H1 (cell line): ENCODE measurements at regions not wholly inside any gene's neighbourhood (a gene's known extent, or its start where the extent isn't known, plus 50 kb on each side); places are given as distances from the start of the nearest gene placed in this dataset.

Experiments used
- CTCF ChIA-PET: fragments of 300-600 bp; sonication (Branson Sonifier 250); formaldehyde crosslinking; loops from one replicate; lab custom pipeline; 2021; ENCODE audit not compliant: partially characterized antibody; lab: Charles Lee
- POLR2A ChIA-PET: fragments of 300-600 bp; sonication (Branson Sonifier 250); formaldehyde crosslinking; loops from one replicate; lab custom pipeline; 2021; ENCODE audit warnings: inconsistent platforms; ENCODE audit not compliant: partially characterized antibody; lab: Charles Lee
- DNase-seq, 2 experiments: peaks; one replicate each; pipeline versions ENCODE4 v3.0.0 to v3.0.0-alpha.2; 2010 to 2022; ENCODE audit warnings: low spot score in 2 of 2, low read depth in 1 of 2, mixed read lengths in 1 of 2
- FAIRE-seq: peaks from 2 replicates; lab custom pipeline; 2011; peaks lifted over from hg19 to GRCh38; lab: Jason Lieb, UNC
- H2AFZ ChIP-seq: 2 replicates; pipeline ENCODE4 v1.8.1; 2012; ENCODE audit warnings: low read length, inconsistent platforms
- H2AK5ac ChIP-seq: 2 replicates; pipeline ENCODE4 v1.6.1; 2013; ENCODE audit warnings: low read depth, low read length
- H2BK120ac ChIP-seq: replicated peaks from 2 replicates; pipeline ENCODE3; 2013; ENCODE audit warnings: low read depth, low read length, inconsistent platforms
- H2BK12ac ChIP-seq: 2 replicates; pipeline ENCODE4 v1.6.1; 2013; ENCODE audit warnings: low read depth, low read length
- H2BK15ac ChIP-seq: 2 replicates; pipeline ENCODE4 v1.6.1; 2013; ENCODE audit warnings: low read length
- H2BK20ac ChIP-seq: 2 replicates; pipeline ENCODE4 v1.6.1; 2013; ENCODE audit warnings: low read length
- H2BK5ac ChIP-seq: 2 replicates; pipeline ENCODE4 v1.6.1; 2013; ENCODE audit warnings: low read depth, low read length
- H3K14ac ChIP-seq: 2 replicates; pipeline ENCODE4 v1.6.1; 2013; ENCODE audit warnings: inconsistent platforms; ENCODE audit not compliant: insufficient read length
- H3K18ac ChIP-seq: 2 replicates; pipeline ENCODE4 v1.6.1; 2013; ENCODE audit warnings: low read length; ENCODE audit errors: extremely low read depth
- H3K23ac ChIP-seq: 2 replicates; pipeline ENCODE4 v1.6.1; 2013; ENCODE audit warnings: inconsistent platforms; ENCODE audit not compliant: insufficient read length
- H3K23me2 ChIP-seq: 2 replicates; pipeline ENCODE4 v1.6.1; 2013; ENCODE audit warnings: low read depth, low read length
- H3K27ac ChIP-seq: 2 replicates; pipeline ENCODE4 v1.6.1; 2011; ENCODE audit warnings: low read depth, low read length, inconsistent platforms
- H3K27me3 ChIP-seq, 4 experiments: replicated peaks in 1 of 4; 1 replicate in 1 of 4; 2 replicates in 3 of 4; pipeline versions ENCODE4 v1.6.1 to v1.8.1; 2011 to 2013; ENCODE audit warnings: low read length in 3 of 4, mild to moderate bottlenecking in 3 of 4, inconsistent platforms in 2 of 4, mixed read lengths in 2 of 4, moderate library complexity in 1 of 4; ENCODE audit not compliant: control insufficient read depth in 3 of 4, insufficient read depth in 3 of 4; ENCODE audit errors: extremely low read depth in 1 of 4
- H3K36me3 ChIP-seq, 4 experiments: 2 replicates each; pipeline versions ENCODE4 v1.6.1 to v1.8.1; 2011 to 2013; ENCODE audit warnings: mild to moderate bottlenecking in 4 of 4, low read length in 3 of 4, moderate library complexity in 2 of 4, control low read depth in 1 of 4, inconsistent platforms in 1 of 4; ENCODE audit not compliant: insufficient read depth in 4 of 4, control insufficient read depth in 2 of 4
- H3K4ac ChIP-seq: replicated peaks from 2 replicates; pipeline ENCODE3; 2013; ENCODE audit warnings: low read length, low read depth, mixed read lengths, inconsistent platforms; ENCODE audit not compliant: insufficient read length
- H3K4me1 ChIP-seq, 4 experiments: replicated peaks in 1 of 4; 1 replicate in 1 of 4; 2 replicates in 3 of 4; pipeline versions ENCODE4 v1.6.1 to v1.8.1; 2011 to 2013; ENCODE audit warnings: low read length in 3 of 4, inconsistent platforms in 2 of 4, mixed read lengths in 1 of 4; ENCODE audit not compliant: insufficient read depth in 4 of 4, control insufficient read depth in 3 of 4
- H3K4me2 ChIP-seq, 2 experiments: 2 replicates each; pipeline versions ENCODE4 v1.6.1 to v1.8.1; 2011 to 2013; ENCODE audit warnings: low read depth in 2 of 2, low read length in 2 of 2, control low read depth in 1 of 2, inconsistent platforms in 1 of 2, mild to moderate bottlenecking in 1 of 2; ENCODE audit not compliant: insufficient read depth in 1 of 2
- H3K4me3 ChIP-seq, 4 experiments: fragments of 200-600, 300-600 bp in 1 of 4; sonication (generic), shearing (Covaris generic), sonication (Bioruptor Twin) in 1 of 4; 2 replicates each; pipeline versions ENCODE4 v1.5.1 to v1.8.1; 2011 to 2016; ENCODE audit warnings: low read length in 4 of 4, low read depth in 3 of 4, control low read depth in 2 of 4, inconsistent platforms in 2 of 4, mild to moderate bottlenecking in 2 of 4, mixed read lengths in 1 of 4, moderate library complexity in 1 of 4; ENCODE audit not compliant: insufficient read depth in 2 of 4; ENCODE audit errors: extremely low read depth in 1 of 4
- H3K56ac ChIP-seq: replicated peaks from 2 replicates; pipeline ENCODE3; 2013; ENCODE audit warnings: low read depth, mild to moderate bottlenecking, mixed read lengths, low read length, inconsistent platforms; ENCODE audit not compliant: insufficient read length
- H3K79me1 ChIP-seq: 2 replicates; pipeline ENCODE4 v1.6.1; 2013; ENCODE audit warnings: low read depth, low read length, control low read depth
- H3K79me2 ChIP-seq, 2 experiments: 2 replicates each; pipeline versions ENCODE4 v1.6.1 to v1.8.1; 2012 to 2013; ENCODE audit warnings: low read length in 2 of 2, mild to moderate bottlenecking in 2 of 2, inconsistent platforms in 1 of 2; ENCODE audit not compliant: insufficient read depth in 2 of 2, control insufficient read depth in 1 of 2
- H3K9ac ChIP-seq, 4 experiments: replicated peaks in 1 of 4; 1 replicate in 1 of 4; 2 replicates in 3 of 4; pipeline versions ENCODE4 v1.6.1 to v1.8.1; 2011 to 2013; ENCODE audit warnings: low read depth in 3 of 4, low read length in 3 of 4, control low read depth in 2 of 4, mild to moderate bottlenecking in 2 of 4, moderate library complexity in 2 of 4, inconsistent platforms in 1 of 4; ENCODE audit errors: extremely low read depth in 1 of 4
- H3K9me3 ChIP-seq, 2 experiments: 2 replicates each; pipeline versions ENCODE4 v1.6.1 to v1.8.1; 2012 to 2013; ENCODE audit warnings: mild to moderate bottlenecking in 2 of 2, moderate library complexity in 2 of 2, control low read depth in 1 of 2, inconsistent platforms in 1 of 2, low read depth in 1 of 2, low read length in 1 of 2, mixed read lengths in 1 of 2; ENCODE audit not compliant: insufficient read depth in 2 of 2
- H4K20me1 ChIP-seq, 2 experiments: replicated peaks in 1 of 2; 2 replicates each; pipeline versions ENCODE3 to v1.8.1; 2011 to 2013; ENCODE audit warnings: inconsistent platforms in 2 of 2, low read length in 2 of 2, mild to moderate bottlenecking in 1 of 2; ENCODE audit not compliant: insufficient read depth in 2 of 2, control insufficient read depth in 1 of 2
- H4K5ac ChIP-seq: 2 replicates; pipeline ENCODE4 v1.6.1; 2013; ENCODE audit warnings: low read length, low read depth, mixed read lengths, inconsistent platforms; ENCODE audit not compliant: insufficient read length
- H4K8ac ChIP-seq: 2 replicates; pipeline ENCODE4 v1.8.0; 2013; ENCODE audit warnings: mild to moderate bottlenecking, moderate library complexity, low read length, inconsistent platforms; ENCODE audit not compliant: insufficient read depth; ENCODE audit errors: extremely low read depth
- H4K91ac ChIP-seq: replicated peaks from 2 replicates; pipeline ENCODE3; 2013; ENCODE audit warnings: low read length, mixed read lengths, inconsistent platforms; ENCODE audit not compliant: insufficient read length
- BCL11A ChIP-seq, 2 experiments: IDR thresholded peaks; one replicate each; pipeline ENCODE4 v1.6.1; 2011; ENCODE audit warnings: low read depth in 2 of 2, low read length in 2 of 2, mild to moderate bottlenecking in 2 of 2
- CBX5 ChIP-seq: fragments of 300-800, 300-1000 bp; sonication (generic); IDR thresholded peaks from 2 replicates; pipeline ENCODE4 v1.7.1; 2016; ENCODE audit warnings: antibody characterized with exemption, low read length, low read depth
- CEBPB ChIP-seq: IDR thresholded peaks from 2 replicates; pipeline ENCODE4 v1.6.1; 2012; ENCODE audit warnings: low read depth, low read length
- CHD2 ChIP-seq: IDR thresholded peaks from 2 replicates; pipeline ENCODE4 v1.6.1; 2012; ENCODE audit warnings: low read length, improper control_type of control experiment
- GABPA ChIP-seq: IDR thresholded peaks from 2 replicates; pipeline ENCODE4 v1.6.1; 2011; ENCODE audit warnings: mild to moderate bottlenecking, low read length, moderate library complexity, borderline replicate concordance; ENCODE audit not compliant: insufficient read depth
- JUN ChIP-seq: IDR thresholded peaks from 2 replicates; pipeline ENCODE4 v1.6.1; 2011; ENCODE audit warnings: low read depth, mild to moderate bottlenecking, improper control_type of control experiment, low read length
- MAFK ChIP-seq: IDR thresholded peaks from 2 replicates; pipeline ENCODE4 v1.6.1; 2012; ENCODE audit warnings: low read depth, mild to moderate bottlenecking, improper control_type of control experiment, low read length
- PHF8 ChIP-seq: fragments of 200-600 bp; sonication (generic); conservative IDR thresholded peaks from 2 replicates; pipeline ENCODE4 v1.7.1; 2012; ENCODE audit warnings: low read depth, mild to moderate bottlenecking, inconsistent platforms, low read length, moderate library complexity
- POU5F1 ChIP-seq: IDR thresholded peaks from 2 replicates; pipeline ENCODE4 v1.6.1; 2011; ENCODE audit warnings: low read depth, mild to moderate bottlenecking, low read length, moderate library complexity
- RFX5 ChIP-seq: IDR thresholded peaks from 2 replicates; pipeline ENCODE4 v1.6.1; 2011; ENCODE audit warnings: low read depth, low read length, improper control_type of control experiment, borderline replicate concordance
- TAF1 ChIP-seq: IDR thresholded peaks from 2 replicates; pipeline ENCODE4 v1.6.1; 2011; ENCODE audit warnings: mild to moderate bottlenecking, low read depth, low read length
- WGBS, 2 experiments: shearing (Covaris generic) in 1 of 2; methylation state at CpG; one replicate each; pipeline versions ENCODE4 v1.1.6 to v1.1.7; 2013 to 2015; ENCODE audit warnings: low lambda C conversion rate in 2 of 2, mixed read lengths in 2 of 2, inconsistent platforms in 1 of 2, low coverage in 1 of 2, missing lambda C conversion rate in 1 of 2; ENCODE audit not compliant: insufficient replicate concordance in 2 of 2, insufficient coverage in 1 of 2, insufficient read length in 1 of 2; ENCODE audit errors: extremely low coverage in 1 of 2, missing lambda C conversion rate in 1 of 2; 5-methylcytosine and 5-hydroxymethylcytosine counted together

- no peaks in the 10 kb centered on the region for H3K27me3 ChIP-seq
- no peak overlapping the region for H3K23ac ChIP-seq
- H3K9me3 ChIP-seq = no peaks in the 10 kb centered on the region
- no peak overlapping the region for H2BK5ac ChIP-seq
- no peak overlapping the region for H2BK15ac ChIP-seq
- CTCF ChIA-PET = no interaction called here
- no peak overlapping the region for H3K4me3 ChIP-seq
- H3K36me3 ChIP-seq = no peaks in the 10 kb centered on the region
- no peaks in the 10 kb centered on the region for H3K79me1 ChIP-seq
- H2BK12ac ChIP-seq = no peak overlapping the region
- H3K56ac ChIP-seq = no peak overlapping the region
- H3K79me2 ChIP-seq = no peaks in the 10 kb centered on the region
- peaks cover 0 to 3% of the 10 kb centered on the region in 2 experiments for H4K20me1 ChIP-seq
- FAIRE-seq (no peak), DNase-seq (no peak)
- H2BK20ac ChIP-seq = no peak overlapping the region
- no peak overlapping the region for H3K4me2 ChIP-seq
- 100% methylated on average over 1 of the region's 1 CpG; no CpG with 5 or more reads in 1 of the 2 experiments for WGBS, 2 experiments
- H3K4ac ChIP-seq = no peak overlapping the region
- POLR2A ChIA-PET = no interaction called here
- H3K4me1 ChIP-seq = no peaks in the 10 kb centered on the region
- H2AFZ ChIP-seq = no peak overlapping the region
- H4K91ac ChIP-seq = no peak overlapping the region
- no peak overlapping the region for H2AK5ac ChIP-seq
- no peak overlapping the region for H3K18ac ChIP-seq
- H3K27ac ChIP-seq = no peak overlapping the region
- TF ChIP-seq JUN (no peak), POU5F1 (no peak), CEBPB (no peak), BCL11A (IDR thresholded peaks at IDR 0.05; ENCODE audit: low read depth in 2 of 2, low read length in 2 of 2) (no peak), MAFK (no peak), RFX5 (no peak), CHD2 (no peak), TAF1 (no peak), CBX5 (no peak), GABPA (no peak), PHF8 (no peak)
- H2BK120ac ChIP-seq = no peak overlapping the region
- no peak overlapping the region for H4K8ac ChIP-seq
- no peak overlapping the region for H3K9ac ChIP-seq
- H3K14ac ChIP-seq = no peak overlapping the region
- no peak overlapping the region for H4K5ac ChIP-seq
- H3K23me2 ChIP-seq = no peaks in the 10 kb centered on the region; the same call in 1 of the 2 replicates
Measured at GRCh38 chr16:52033992-52034391, 513.0 kb downstream of the TOX3 start.
